ENCODE measurements at regions not wholly inside any gene's neighbourhood (a gene's known extent, or its start where the extent isn't known, plus 50 kb on each side); places are given as distances from the start of the nearest gene placed in this dataset.
"Not testable (repeated sequence)": the region's sequence is repeated elsewhere in the genome, so short reads cannot be mapped to it uniquely, and the experiment has no call there.

- ChIA-PET POLR2A (no interaction called here), CTCF (no interaction called here)
- TF ChIP-seq, protein P1, sequence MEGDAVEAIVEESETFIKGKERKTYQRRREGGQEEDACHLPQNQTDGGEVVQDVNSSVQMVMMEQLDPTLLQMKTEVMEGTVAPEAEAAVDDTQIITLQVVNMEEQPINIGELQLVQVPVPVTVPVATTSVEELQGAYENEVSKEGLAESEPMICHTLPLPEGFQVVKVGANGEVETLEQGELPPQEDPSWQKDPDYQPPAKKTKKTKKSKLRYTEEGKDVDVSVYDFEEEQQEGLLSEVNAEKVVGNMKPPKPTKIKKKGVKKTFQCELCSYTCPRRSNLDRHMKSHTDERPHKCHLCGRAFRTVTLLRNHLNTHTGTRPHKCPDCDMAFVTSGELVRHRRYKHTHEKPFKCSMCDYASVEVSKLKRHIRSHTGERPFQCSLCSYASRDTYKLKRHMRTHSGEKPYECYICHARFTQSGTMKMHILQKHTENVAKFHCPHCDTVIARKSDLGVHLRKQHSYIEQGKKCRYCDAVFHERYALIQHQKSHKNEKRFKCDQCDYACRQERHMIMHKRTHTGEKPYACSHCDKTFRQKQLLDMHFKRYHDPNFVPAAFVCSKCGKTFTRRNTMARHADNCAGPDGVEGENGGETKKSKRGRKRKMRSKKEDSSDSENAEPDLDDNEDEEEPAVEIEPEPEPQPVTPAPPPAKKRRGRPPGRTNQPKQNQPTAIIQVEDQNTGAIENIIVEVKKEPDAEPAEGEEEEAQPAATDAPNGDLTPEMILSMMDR (IDR thresholded peaks at IDR 0.05; ENCODE audit: low read depth, low read length) = no peak
- H3K4me3 ChIP-seq (ENCODE audit: low read depth, low read length) = no peak overlapping the region
- H3K27ac ChIP-seq (ENCODE audit: low read depth, low read length) = no peak overlapping the region
- no peaks in the 10 kb centered on the region for H3K27me3 ChIP-seq (ENCODE audit: control insufficient read depth, insufficient read depth, low read length)
- DNase-seq (ENCODE audit: low read depth, low spot score) = no peak
- peaks cover 13% of the 10 kb centered on the region for H3K9me3 ChIP-seq (ENCODE audit: control insufficient read depth, insufficient read depth, low read length)
Measured at GRCh38 chr7:9719303-9719702, 1254.4 kb upstream of the PHF14 start.

GRCh38 chr7:9719721-9720120 lies 1254.0 kb upstream of the PHF14 start:
- ChIA-PET CTCF (no interaction called here), POLR2A (no interaction called here)
- Histone ChIP-seq H3K9me3 (ENCODE audit: control insufficient read depth, insufficient read depth, low read length) (peaks cover 13% of the 10 kb centered on the region), H3K27me3 (ENCODE audit: control insufficient read depth, insufficient read depth, low read length) (no peaks in the 10 kb centered on the region), H3K4me3 (ENCODE audit: low read depth, low read length) (no peak overlapping the region), H3K27ac (ENCODE audit: low read depth, low read length) (no peak overlapping the region)
- TF ChIP-seq, protein P1 (IDR thresholded peaks at IDR 0.05; ENCODE audit: low read depth, low read length) = no peak
- DNase-seq (ENCODE audit: low read depth, low spot score) = no peak

- POLR2A ChIA-PET; H3K4me3 ChIP-seq (ENCODE audit: low read depth, low read length); CTCF ChIA-PET: not testable (repeated sequence)
Measured at GRCh38 chr7:9725940-9726663, 1247.6 kb upstream of the PHF14 start.

DNA sequence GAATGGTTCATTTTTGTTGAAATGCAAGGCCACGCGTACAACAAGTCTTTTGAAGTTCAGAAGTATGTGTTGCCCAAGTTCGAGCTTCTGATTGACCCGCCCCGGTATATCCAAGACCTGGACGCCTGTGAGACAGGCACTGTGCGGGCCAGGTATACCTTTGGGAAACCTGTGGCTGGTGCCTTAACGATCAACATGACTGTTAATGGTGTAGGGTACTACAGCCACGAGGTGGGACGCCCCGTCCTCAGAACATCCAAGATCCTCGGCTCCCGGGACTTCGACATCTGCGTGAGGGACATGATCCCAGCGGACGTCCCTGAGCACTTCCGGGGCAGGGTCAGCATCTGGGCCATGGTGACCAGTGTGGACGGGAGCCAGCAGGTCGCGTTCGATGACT lies 1246.9 kb upstream of the PHF14 start:
- H3K4me3 ChIP-seq (ENCODE audit: low read depth, low read length); H3K27ac ChIP-seq (ENCODE audit: low read depth, low read length); CTCF ChIA-PET; DNase-seq (ENCODE audit: low read depth, low spot score); H3K27me3 ChIP-seq (ENCODE audit: control insufficient read depth, insufficient read depth, low read length); POLR2A ChIA-PET: not testable (repeated sequence)
- peaks cover 33% of the 10 kb centered on the region for H3K9me3 ChIP-seq (ENCODE audit: control insufficient read depth, insufficient read depth, low read length)

More at GRCh38 chr7:9725940-9726663, 1247.6 kb upstream of the PHF14 start:
- H3K27ac ChIP-seq (ENCODE audit: low read depth, low read length); H3K27me3 ChIP-seq (ENCODE audit: control insufficient read depth, insufficient read depth, low read length); DNase-seq (ENCODE audit: low read depth, low spot score): not testable (repeated sequence)
- peaks cover 36% of the 10 kb centered on the region for H3K9me3 ChIP-seq (ENCODE audit: control insufficient read depth, insufficient read depth, low read length)

DNA sequence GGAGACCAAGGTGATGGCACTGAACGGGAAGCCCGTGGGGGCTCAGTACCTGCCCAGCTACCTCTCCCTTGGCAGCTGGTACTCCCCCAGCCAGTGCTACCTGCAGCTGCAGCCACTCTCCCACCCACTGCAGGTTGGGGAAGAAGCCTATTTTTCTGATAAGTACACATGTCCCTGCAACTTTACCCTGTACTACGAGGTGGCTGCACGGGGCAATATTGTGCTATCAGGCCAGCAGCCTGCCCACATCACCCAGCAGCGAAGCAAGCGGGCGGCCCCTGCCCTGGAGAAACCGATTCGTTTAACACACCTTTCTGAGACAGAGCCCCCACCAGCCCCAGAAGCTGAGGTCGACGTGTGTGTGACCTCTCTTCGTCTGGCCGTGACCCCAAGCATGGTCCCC lies 1246.2 kb upstream of the PHF14 start:
- H3K27ac ChIP-seq (ENCODE audit: low read depth, low read length); H3K27me3 ChIP-seq (ENCODE audit: control insufficient read depth, insufficient read depth, low read length); H3K4me3 ChIP-seq (ENCODE audit: low read depth, low read length); CTCF ChIA-PET; POLR2A ChIA-PET; DNase-seq (ENCODE audit: low read depth, low spot score): not testable (repeated sequence)
- H3K9me3 ChIP-seq (ENCODE audit: control insufficient read depth, insufficient read depth, low read length) = peaks cover 35% of the 10 kb centered on the region

GRCh38 chr7:9728014-9728657 lies 1245.5 kb upstream of the PHF14 start:
- H3K4me3 ChIP-seq (ENCODE audit: low read depth, low read length); CTCF ChIA-PET; H3K27me3 ChIP-seq (ENCODE audit: control insufficient read depth, insufficient read depth, low read length); H3K27ac ChIP-seq (ENCODE audit: low read depth, low read length); DNase-seq (ENCODE audit: low read depth, low spot score); POLR2A ChIA-PET: not testable (repeated sequence)
- H3K9me3 ChIP-seq (ENCODE audit: control insufficient read depth, insufficient read depth, low read length) = peaks cover 38% of the 10 kb centered on the region

- no peak overlapping the region for H3K27ac ChIP-seq (ENCODE audit: low read depth, low read length)
- DNase-seq (ENCODE audit: low read depth, low spot score) = no peak
- no peak overlapping the region for H3K4me3 ChIP-seq (ENCODE audit: low read depth, low read length)
- H3K9me3 ChIP-seq (ENCODE audit: control insufficient read depth, insufficient read depth, low read length) = no peaks in the 10 kb centered on the region; the same call in 1 of the 2 replicates
- no peaks in the 10 kb centered on the region for H3K27me3 ChIP-seq (ENCODE audit: control insufficient read depth, insufficient read depth, low read length)
- POLR2A ChIA-PET = no interaction called here
- CTCF ChIA-PET = no interaction called here
- TF ChIP-seq, protein P1 (IDR thresholded peaks at IDR 0.05; ENCODE audit: low read depth, low read length) = no peak
Measured at GRCh38 chr7:9752033-9752432, 1221.6 kb upstream of the PHF14 start.

Measured in AG04450 (cell line).